ENCODE measurements at regions not wholly inside any gene's neighbourhood (a gene's known extent, or its start where the extent isn't known, plus 50 kb on each side); places are given as distances from the start of the nearest gene placed in this dataset.
"Not testable (repeated sequence)": the region's sequence is repeated elsewhere in the genome, so short reads cannot be mapped to it uniquely, and the experiment has no call there.

DNA sequence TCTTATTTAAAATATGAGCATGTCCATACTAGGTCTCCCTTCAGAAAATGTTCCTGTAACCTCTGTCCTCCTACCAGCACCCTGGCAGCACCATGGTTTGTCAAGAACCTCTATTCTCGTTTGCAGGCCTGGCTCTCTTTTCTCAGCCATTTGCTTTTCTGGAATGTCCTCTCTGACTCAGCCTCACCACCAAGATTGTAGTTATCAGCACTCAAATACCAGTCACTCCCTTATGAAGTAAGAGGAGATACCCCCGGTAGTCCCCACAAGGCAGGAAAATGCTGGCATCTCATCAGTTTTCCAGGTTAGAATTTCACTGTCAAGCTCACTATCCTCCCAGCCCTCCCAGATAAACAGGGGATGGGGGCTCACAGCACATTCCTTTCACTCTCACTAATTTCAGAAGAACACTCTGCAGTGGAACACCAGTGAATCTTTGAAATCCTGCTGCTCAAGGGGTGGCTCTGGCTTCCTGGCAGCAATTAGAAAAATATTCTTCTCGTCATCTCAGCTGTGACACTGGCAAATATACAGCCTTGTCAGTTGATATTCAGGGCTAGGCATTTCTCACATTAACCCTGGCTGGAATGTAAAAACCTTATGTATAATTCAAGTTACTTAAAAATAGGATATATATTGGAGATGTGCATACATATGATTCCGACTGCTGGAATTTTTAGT, 129.2 kb downstream of the TBX18 start:
- peaks cover 0 to 4% (median 0%) of the 10 kb centered on the region in 4 donors for H3K9me3 ChIP-seq
- H3K4me1 ChIP-seq = no peaks in the 10 kb centered on the region
- H3K4me3 ChIP-seq = no peak overlapping the region
- 66 to 69% methylated on average over 4 of the region's 4 CpGs for WGBS, 2 donors
- no peaks in the 10 kb centered on the region for H3K27me3 ChIP-seq
- TF ChIP-seq, protein P1, sequence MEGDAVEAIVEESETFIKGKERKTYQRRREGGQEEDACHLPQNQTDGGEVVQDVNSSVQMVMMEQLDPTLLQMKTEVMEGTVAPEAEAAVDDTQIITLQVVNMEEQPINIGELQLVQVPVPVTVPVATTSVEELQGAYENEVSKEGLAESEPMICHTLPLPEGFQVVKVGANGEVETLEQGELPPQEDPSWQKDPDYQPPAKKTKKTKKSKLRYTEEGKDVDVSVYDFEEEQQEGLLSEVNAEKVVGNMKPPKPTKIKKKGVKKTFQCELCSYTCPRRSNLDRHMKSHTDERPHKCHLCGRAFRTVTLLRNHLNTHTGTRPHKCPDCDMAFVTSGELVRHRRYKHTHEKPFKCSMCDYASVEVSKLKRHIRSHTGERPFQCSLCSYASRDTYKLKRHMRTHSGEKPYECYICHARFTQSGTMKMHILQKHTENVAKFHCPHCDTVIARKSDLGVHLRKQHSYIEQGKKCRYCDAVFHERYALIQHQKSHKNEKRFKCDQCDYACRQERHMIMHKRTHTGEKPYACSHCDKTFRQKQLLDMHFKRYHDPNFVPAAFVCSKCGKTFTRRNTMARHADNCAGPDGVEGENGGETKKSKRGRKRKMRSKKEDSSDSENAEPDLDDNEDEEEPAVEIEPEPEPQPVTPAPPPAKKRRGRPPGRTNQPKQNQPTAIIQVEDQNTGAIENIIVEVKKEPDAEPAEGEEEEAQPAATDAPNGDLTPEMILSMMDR (IDR thresholded peaks at IDR 0.05) = no peak
- TF ChIP-seq EP300 (IDR thresholded peaks at IDR 0.05) (no peak), POLR2A (IDR thresholded peaks at IDR 0.05) (no peak)
- no peak for DNase-seq (ENCODE audit: low spot score in 2 of 2)
- no peaks in the 10 kb centered on the region for H3K36me3 ChIP-seq
- no peak overlapping the region for H3K27ac ChIP-seq

DNA sequence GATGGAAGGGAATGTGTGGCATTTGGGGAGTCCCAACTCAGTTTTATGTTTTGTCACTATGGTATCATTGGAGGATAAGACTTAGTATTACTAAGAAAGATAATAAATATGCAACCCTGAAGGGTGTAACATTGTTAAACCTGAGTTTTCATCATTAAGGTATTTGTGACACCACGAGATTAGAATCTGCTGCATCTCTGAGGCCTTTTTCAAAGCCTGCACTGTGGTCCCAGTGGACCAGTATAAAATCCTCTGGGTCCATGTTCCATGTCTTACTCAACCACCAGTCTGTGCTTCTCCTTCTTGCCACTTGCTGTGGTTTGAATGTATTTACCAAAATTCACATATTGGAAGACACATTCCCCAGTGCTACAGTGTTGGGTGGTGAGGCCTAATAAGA, 130.6 kb downstream of the TBX18 start:
- H3K36me3 ChIP-seq = no peaks in the 10 kb centered on the region
- TF ChIP-seq POLR2A (IDR thresholded peaks at IDR 0.05) = no peak
- TF ChIP-seq, protein P1 (IDR thresholded peaks at IDR 0.05) = no peak
- TF ChIP-seq EP300 (IDR thresholded peaks at IDR 0.05) = no peak
- WGBS, 2 donors = 86 to 88% methylated on average over 1 of the region's 1 CpG
- DNase-seq (ENCODE audit: low spot score in 2 of 2) = no peak
- no peaks in the 10 kb centered on the region for H3K27me3 ChIP-seq
- peaks cover 0 to 4% (median 0%) of the 10 kb centered on the region in 4 donors for H3K9me3 ChIP-seq
- H3K27ac ChIP-seq = no peak overlapping the region
- no peak overlapping the region for H3K4me3 ChIP-seq
- no peaks in the 10 kb centered on the region for H3K4me1 ChIP-seq

DNA sequence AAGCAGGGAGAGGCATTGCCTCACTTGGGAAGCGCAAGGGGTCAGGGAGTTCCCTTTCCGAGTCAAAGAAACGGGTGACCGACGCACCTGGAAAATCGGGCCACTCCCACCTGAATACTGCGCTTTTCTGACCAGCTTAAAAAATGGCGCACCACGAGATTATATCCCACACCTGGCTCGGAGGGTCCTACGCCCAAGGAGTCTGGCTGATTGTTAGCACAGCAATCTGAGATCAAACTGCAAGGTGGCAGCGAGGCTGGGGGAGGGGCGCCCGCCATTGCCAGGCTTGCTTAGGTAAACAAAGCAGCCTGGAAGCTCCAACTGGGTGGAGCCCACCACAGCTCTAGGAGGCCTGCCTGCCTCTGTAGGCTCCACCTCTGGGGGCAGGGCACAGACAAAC, 137.9 kb downstream of the TBX18 start:
- WGBS, 2 donors = 94 to 95% methylated on average over 14 of the region's 14 CpGs
- H3K27me3 ChIP-seq; DNase-seq (ENCODE audit: low spot score in 2 of 2); H3K36me3 ChIP-seq; H3K27ac ChIP-seq; H3K4me1 ChIP-seq; H3K9me3 ChIP-seq; H3K4me3 ChIP-seq: not testable (repeated sequence)

DNA sequence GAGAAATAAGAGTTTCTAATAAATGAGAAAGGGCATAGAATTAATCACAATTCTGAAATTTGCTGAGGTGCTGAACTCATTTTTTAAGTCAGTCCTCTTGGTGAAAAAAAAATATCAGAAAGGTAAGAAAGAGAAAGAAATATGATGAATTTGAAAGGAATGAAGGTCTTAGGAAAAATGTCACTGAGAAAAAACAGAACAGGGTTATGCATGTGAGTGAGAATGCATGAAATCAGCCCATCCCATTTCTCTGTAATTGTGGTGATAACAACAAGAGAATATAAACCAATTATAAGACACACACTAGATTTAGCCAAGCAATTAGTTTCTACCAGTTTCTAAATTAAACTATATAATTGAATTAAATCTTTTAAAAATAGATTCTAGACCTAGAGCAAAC, 138.9 kb downstream of the TBX18 start:
- Histone ChIP-seq H3K9me3 (peaks cover 0 to 3% (median 0%) of the 10 kb centered on the region in 4 donors), H3K36me3 (no peaks in the 10 kb centered on the region), H3K27me3 (no peaks in the 10 kb centered on the region), H3K27ac (no peak overlapping the region), H3K4me3 (no peak overlapping the region), H3K4me1 (no peaks in the 10 kb centered on the region)
- no peak for TF ChIP-seq EP300 (IDR thresholded peaks at IDR 0.05)
- no peak for TF ChIP-seq POLR2A (IDR thresholded peaks at IDR 0.05)
- TF ChIP-seq, protein P1 (IDR thresholded peaks at IDR 0.05) = no peak
- no peak for DNase-seq (ENCODE audit: low spot score in 2 of 2)

DNA sequence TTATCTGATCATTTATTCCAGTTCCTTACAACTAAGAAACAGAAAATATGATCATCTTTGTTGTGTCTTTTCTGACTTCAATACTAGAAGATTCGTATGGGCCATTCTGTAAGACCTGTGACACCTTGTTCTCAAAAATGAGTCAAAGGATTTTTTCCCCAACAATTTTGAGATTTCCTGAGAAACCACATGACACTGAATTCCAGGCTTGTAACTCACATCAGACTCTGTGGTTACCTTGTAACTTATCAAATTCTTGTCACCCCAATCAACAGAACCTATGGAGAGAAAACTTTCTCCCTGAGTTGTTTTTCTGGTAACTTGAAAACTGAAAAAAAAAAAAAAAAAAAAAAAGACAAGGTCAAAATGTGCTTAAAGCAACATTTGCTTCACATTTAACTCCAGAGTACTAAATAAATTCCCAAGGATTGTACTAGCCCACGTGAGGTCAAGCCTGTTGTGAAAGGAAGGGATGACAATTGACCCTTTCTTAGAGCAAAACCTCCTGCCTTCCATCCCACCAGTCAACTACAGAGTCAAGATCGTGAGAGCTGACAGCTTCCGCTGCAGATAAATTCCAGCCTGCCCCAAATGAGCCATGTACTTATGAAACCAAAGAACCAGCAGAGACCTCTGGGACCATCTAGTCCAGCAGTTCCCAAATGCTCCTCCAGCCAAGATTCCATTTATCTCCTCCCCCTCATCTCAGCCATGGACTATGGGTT, 140.3 kb downstream of the TBX18 start:
- Histone ChIP-seq H3K36me3 (no peaks in the 10 kb centered on the region), H3K4me1 (no peaks in the 10 kb centered on the region), H3K27me3 (no peaks in the 10 kb centered on the region), H3K9me3 (peaks cover 0 to 3% (median 0%) of the 10 kb centered on the region in 4 donors), H3K4me3 (no peak overlapping the region), H3K27ac (no peak overlapping the region)
- DNase-seq (ENCODE audit: low spot score in 2 of 2) = peak in 1 of 2 donors; percentile 26
- no peak for TF ChIP-seq EP300 (IDR thresholded peaks at IDR 0.05)
- TF ChIP-seq POLR2A (IDR thresholded peaks at IDR 0.05) = no peak
- TF ChIP-seq, protein P1 (IDR thresholded peaks at IDR 0.05) = no peak
- 23 to 24% methylated on average over 4 of the region's 4 CpGs for WGBS, 2 donors

Data from tibial nerve (tissue), 4 donors.